ENCODE measurements at regions not wholly inside any gene's neighbourhood (a gene's known extent, or its start where the extent isn't known, plus 50 kb on each side); places are given as distances from the start of the nearest gene placed in this dataset.

- intact Hi-C loops (cut with DNase I) = no loop called here
- 96 to 97% methylated on average over 30 to 42 of the region's 44 CpGs for WGBS, 2 donors
These were observed 736.3 kb upstream of the ARRDC4 start for GRCh38 chr15:97224191-97224641.

GRCh38 chr15:97234851-97235610 lies 725.5 kb upstream of the ARRDC4 start:
- H3K27ac ChIP-seq = no peak overlapping the region
- DNase-seq = peak; percentile 26 to 51
- TF ChIP-seq CTCF (IDR thresholded peaks at IDR 0.05) (peak in 5 of 6 experiments; percentile 62 to 88 (median 71)), POLR2A (IDR thresholded peaks at IDR 0.05) (no peak)

More at GRCh38 chr15:97224191-97224641, 736.3 kb upstream of the ARRDC4 start:
- TF ChIP-seq POLR2A (IDR thresholded peaks at IDR 0.05) (no peak), CTCF (IDR thresholded peaks at IDR 0.05) (no peak)
- Histone ChIP-seq H3K27ac (no peak overlapping the region), H3K36me3 (no peaks in the 10 kb centered on the region), H3K4me3 (replicated peaks in 1 of 3) (no peak overlapping the region), H3K27me3 (no peaks in the 10 kb centered on the region), H3K4me1 (no peaks in the 10 kb centered on the region), H3K9me3 (no peaks in the 10 kb centered on the region)
- DNase-seq = no peak

GRCh38 chr15:97235611-97235985 lies 724.9 kb upstream of the ARRDC4 start:
- intact Hi-C loops (cut with DNase I) = no loop called here
- Histone ChIP-seq H3K27ac (no peak overlapping the region), H3K4me1 (no peaks in the 10 kb centered on the region), H3K4me3 (replicated peaks in 1 of 3) (no peak overlapping the region), H3K27me3 (no peaks in the 10 kb centered on the region), H3K36me3 (no peaks in the 10 kb centered on the region), H3K9me3 (no peaks in the 10 kb centered on the region)
- whole genome bisulfite sequencing, 2 donors = 38 to 44% methylated on average over 7 of the region's 7 CpGs
- TF ChIP-seq CTCF (IDR thresholded peaks at IDR 0.05) = no peak
- no peak for TF ChIP-seq POLR2A (IDR thresholded peaks at IDR 0.05)
- no peak for DNase-seq

More at GRCh38 chr15:97234851-97235610, 725.5 kb upstream of the ARRDC4 start:
- Histone ChIP-seq H3K27me3 (no peaks in the 10 kb centered on the region), H3K36me3 (no peaks in the 10 kb centered on the region), H3K4me1 (no peaks in the 10 kb centered on the region), H3K4me3 (replicated peaks in 1 of 3) (no peak overlapping the region), H3K9me3 (no peaks in the 10 kb centered on the region)
- WGBS, 2 donors = 32 to 34% methylated on average over 9 of the region's 9 CpGs
- intact Hi-C loops (cut with DNase I) = no loop called here

GRCh38 chr15:97236140-97236539 lies 724.4 kb upstream of the ARRDC4 start:
- intact Hi-C loops (cut with DNase I) = no loop called here

More at GRCh38 chr15:97236140-97236539, 724.4 kb upstream of the ARRDC4 start:
- TF ChIP-seq CTCF (IDR thresholded peaks at IDR 0.05) (no peak), POLR2A (IDR thresholded peaks at IDR 0.05) (no peak)
- Histone ChIP-seq H3K36me3 (no peaks in the 10 kb centered on the region), H3K9me3 (no peaks in the 10 kb centered on the region), H3K27ac (no peak overlapping the region), H3K4me1 (no peaks in the 10 kb centered on the region), H3K27me3 (no peaks in the 10 kb centered on the region), H3K4me3 (replicated peaks in 1 of 3) (no peak overlapping the region)
- 73 to 86% methylated on average over 5 of the region's 5 CpGs for WGBS, 2 donors
- no peak for DNase-seq

Data from thyroid gland (tissue), 4 donors.